ENCODE measurements at regions not wholly inside any gene's neighbourhood (a gene's known extent, or its start where the extent isn't known, plus 50 kb on each side); places are given as distances from the start of the nearest gene placed in this dataset.

DNA sequence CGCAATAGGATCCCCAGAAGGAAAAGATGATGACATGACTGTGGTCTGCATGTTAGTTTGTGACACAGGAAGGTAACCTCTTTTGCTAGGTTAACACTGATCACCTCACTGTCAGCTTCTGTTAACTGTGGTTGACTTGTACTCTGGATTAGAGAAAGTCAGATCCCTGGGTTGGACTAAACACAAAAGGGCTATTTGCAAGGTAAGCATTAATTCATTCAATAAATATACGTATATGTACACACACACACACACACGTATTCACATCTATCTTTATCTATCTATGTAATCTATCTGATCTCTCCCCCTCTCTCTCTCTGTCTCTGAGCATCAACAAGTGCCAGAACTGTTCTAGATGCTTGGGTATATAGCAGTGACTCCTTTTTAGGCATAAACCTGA, 136.1 kb upstream of the SNX19 start:
- no peak for DNase-seq

DNA sequence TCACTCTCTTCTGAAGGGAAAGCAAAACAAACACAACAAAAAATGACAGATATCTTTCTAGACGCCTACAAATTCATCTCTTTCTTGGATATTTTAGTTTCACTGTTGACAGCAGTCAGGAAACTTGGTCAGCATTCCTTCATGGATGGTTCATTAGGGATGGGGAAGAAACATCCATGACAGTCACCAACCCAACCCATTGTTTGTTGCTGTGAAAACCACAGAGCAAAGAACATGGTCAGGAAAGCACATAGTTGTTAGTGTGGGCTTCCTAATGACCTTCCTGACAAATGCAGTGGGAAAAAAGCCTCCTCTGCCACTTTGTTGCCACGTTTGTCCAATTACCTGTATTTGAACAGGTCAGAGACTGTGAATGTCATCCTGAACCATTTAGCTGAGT, 139.8 kb upstream of the SNX19 start:
- DNase-seq = no peak

DNA sequence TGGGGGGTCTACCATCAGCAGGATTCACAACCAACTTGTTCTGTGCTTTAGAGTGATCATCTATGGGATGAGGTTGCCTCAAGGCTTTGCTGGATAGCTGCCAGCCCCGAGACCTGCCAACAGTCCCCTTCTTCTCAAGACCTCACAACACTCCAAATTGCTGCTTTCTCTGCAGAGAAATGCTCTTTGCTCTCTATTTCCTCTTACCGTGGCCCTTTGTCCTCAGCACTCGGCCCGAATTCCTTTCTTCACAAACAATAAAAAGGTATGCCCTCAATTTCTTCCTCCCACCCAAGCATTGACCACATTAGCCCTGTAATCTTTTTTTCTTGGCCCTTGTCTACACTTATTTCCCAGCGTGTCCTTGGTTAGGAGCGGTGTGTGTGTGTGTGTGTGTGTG, 147.4 kb upstream of the SNX19 start:
- no peak for DNase-seq

DNA sequence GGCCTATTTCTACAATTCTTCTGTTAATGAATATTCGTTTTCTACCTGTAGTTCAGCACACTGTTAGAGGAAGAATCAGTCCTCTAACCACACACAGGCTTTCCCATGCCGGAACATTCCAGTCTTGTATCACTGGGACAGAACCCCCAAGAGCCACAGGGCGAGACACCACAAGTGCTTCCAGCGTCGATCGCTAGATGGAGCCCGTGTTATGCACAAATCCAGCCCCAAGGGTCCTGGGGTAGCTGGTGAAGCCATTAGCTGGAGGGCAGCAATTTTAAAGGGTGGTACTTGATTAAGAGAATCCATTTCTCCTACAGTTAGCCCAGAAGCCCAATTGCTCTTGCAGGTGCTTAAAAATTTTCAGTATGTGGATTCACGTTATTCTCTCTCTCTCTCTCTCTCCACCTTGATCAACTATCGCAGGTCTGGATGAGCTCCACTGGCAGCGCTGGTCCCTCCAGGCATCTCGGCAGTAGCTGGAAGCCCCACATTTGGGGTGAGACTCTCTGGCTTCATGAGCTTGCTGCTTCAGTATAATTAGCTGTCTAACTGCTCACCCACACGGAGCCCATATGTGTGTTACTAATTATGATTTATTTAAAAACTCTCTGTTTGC, 148.2 kb upstream of the SNX19 start:
- DNase-seq = no peak

DNA sequence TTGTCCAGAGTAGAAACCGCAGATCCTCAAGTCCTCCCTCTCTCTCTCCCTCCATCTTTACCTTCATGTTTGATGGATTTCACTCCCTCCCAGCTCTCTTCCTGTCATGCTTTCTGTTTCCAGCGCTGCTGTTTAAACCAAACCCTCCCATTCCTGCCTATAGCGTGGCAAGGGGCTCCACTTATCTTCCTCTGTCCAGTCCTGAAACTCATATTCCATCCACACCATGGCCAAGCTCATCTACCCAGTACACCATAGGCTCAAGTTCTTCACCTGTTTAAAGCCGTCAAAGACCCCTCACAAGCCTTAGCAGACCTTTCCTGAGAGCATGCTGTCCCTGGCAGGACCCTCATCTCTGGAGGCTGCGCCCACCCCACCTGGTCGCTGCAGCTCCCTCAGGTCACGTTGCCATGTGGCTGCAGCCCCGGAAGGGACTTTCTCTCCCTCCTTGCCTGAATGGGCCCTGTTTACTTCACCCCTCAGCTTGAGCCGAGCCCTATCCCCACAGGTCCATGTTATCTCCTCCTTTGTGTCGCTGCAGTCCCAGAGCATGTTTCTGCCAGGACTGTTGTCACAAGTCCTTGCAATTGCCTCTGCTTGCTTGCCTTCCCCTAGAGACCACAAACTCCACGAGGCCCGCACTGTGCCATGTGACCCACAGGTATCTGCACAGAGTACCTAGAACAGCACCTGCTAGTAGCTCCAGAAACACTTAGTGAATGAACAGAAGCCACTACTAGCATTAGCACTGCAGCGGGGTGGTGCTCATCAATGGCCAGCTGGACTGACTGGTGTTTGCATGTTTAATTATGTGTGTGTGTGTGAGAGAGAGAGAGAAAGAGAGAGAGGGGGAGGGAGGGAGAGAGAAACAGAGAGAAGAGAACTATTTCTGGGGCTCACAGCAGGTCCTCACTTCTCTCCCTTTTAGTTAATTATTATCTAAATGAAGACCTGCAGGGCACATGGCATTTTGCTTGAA, 149.4 kb upstream of the SNX19 start:
- no peak for DNase-seq

DNA sequence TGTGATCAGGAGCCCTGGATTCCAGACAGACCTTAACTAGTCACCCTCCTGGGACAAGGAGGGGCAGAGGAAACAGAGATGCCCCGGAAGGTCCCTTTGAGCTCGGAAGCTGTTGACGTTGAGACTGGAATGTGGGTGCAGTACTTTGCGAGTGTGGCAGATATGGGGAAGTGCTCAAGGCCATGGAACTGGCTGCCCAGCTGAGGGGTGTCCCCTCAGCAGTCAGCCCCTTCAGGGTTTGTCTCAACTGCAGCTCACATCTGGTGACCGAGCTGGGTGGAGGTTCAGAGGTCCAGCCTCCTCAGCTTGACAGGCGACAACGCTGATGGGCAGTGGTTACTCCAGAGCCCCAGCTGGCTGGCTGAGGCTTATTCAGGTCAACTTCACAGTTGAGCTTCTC, 150.3 kb upstream of the SNX19 start:
- no peak for DNase-seq

DNA sequence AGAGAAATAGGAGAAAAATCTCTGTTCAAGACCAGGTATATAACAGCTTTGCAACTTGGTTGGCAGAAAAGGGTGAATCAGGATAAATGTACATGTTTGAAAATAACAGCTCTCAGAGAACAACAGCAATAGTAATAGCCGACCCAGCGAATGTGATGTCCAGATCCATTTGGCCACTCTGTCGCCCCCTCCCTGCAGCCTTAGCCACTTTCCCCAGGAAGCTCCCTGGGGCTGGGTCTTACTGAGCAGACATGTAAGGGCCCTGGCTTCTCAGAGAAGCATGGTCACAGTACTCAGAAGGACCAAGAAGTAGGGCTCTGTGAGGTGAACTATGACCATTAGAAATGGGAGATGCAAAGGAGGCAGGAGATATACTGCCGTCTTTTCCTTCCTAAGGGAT, 154.1 kb upstream of the SNX19 start:
- DNase-seq = no peak

DNA sequence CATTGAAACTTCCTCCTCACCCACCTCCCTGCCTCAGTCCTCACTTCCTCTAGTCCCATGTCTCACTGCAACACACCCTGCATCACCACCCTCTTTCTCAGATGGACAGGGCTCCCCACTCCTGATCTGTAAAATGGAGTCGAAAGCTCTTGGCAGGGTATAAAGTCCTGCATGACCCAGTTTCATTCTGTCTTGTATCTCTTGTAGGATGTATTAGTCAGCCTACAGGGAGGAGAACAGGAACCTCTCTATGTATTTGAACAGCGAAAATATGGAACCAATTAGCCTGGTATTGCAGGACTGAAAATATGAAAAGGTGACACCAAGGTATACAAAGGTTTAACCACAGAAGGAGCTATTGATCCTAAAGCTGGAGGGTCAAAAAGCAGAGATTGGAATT, 156.9 kb upstream of the SNX19 start:
- DNase-seq = no peak

DNA sequence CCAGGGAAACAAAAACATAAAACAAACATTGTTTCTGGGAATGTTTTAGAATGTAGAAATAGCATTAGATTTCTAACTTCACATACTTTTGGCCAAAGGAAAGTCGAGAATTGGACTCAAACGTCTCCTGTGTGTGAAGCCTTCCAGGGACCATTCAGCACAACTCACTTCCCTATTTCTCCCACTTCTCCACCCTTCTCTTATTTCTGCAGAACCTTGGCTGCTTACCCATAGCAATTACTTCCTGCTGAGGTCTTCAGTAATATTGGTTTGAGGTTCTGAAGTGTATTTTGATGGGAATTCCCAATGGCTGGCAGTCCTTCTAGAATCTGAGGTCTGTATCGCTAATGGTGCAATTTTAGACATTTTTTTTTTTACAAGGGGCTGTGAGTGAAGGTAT, 158.3 kb upstream of the SNX19 start:
- no peak for DNase-seq

DNA sequence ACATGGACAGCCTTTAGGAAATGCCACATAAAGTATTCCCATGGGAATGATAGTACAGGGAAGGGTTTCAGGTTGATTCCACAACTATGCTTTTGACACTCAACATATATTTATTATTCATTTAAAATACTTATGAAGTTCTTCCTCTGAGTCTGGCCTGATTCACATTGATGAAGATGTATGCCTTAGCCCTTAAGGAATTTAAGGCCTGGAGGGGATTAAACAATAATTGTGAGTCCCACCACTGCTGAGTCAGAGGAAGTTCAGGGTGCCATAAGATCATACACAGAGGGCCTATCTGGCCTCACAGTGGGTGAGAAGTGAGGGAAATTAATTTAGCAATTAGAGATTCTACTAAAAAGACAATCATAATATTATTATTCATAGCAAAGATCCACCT, 161.1 kb upstream of the SNX19 start:
- DNase-seq = no peak

DNA sequence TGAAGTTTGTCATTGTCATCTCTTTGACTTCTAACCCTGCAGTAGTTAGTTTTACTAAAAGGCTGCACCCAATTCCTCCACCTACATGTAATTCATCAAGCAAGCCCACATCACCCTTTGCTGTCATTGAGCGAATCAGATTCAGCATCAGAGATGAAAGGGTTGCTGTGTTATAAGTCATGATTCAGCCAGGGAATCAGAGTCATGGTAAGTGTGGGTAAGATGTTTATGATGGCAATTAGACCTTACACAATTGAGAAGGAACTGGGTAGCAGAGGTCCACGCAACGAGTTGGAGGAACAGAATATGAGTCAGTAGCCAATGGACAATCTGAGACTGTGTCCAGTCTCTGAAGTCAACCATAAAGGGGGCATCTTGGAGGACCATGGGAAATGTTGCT, 162.8 kb upstream of the SNX19 start:
- DNase-seq = no peak

DNA sequence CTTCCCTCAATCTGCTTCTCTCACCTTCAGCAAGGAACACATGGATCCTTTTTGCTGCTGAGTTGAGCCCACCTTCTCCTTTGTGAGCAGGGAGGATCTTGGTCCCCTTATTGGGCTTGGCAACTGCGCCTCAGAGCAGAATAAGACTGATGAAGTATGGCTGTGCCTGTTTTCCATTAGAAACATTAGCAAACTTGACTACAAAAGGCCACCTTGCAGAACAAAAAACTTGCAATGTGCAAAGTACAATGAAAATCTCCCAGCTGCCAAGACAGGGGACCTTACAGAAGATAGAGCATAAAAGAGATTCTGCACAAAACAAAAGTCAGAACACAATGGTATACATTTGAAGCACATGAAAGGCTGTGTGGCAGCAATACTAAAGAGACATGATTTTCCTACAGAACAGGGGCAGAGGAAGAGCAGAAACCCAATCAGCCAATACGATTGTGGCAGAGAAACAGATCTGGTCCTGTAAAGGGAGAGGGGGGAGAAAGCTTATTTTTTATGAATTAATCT, 173.5 kb upstream of the SNX19 start:
- DNase-seq = no peak

DNA sequence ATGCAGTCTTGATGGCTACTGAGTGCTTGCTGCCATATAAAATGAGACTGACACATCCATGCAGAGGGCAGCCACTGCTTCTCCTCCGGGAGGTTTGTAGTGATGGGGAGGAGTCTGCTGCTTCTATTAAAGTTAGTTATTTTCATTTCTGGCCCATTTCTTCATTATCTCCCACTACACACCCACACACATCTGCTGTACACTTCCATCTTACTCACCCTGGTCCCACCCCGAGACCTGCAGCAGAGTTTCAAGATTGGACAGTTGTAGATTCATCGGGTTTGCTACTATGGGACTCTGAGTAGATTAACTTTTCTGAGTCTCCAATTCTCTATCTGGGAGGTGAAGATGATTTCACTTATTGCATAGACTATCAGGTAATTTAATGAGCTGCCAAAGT, 176.2 kb upstream of the SNX19 start:
- DNase-seq = no peak

DNA sequence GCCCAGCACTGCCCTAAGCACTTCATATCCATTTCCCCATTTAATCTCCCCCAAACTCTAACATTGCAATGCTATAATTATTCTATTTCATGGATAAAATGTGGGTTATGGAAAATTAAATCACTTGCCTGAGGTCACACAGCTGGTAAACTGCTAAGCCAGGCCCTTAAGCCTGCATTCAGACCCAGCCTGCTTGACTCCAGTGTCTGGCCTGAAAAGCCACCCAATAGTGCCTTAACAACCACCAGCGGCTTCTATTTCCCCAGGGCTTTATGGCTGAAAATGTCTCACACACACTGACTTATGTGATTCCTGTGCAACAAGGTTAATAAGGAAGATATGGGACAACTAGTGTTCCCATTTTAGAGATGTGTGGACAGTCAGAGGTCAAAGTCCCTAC, 178.5 kb upstream of the SNX19 start:
- no peak for DNase-seq

DNA sequence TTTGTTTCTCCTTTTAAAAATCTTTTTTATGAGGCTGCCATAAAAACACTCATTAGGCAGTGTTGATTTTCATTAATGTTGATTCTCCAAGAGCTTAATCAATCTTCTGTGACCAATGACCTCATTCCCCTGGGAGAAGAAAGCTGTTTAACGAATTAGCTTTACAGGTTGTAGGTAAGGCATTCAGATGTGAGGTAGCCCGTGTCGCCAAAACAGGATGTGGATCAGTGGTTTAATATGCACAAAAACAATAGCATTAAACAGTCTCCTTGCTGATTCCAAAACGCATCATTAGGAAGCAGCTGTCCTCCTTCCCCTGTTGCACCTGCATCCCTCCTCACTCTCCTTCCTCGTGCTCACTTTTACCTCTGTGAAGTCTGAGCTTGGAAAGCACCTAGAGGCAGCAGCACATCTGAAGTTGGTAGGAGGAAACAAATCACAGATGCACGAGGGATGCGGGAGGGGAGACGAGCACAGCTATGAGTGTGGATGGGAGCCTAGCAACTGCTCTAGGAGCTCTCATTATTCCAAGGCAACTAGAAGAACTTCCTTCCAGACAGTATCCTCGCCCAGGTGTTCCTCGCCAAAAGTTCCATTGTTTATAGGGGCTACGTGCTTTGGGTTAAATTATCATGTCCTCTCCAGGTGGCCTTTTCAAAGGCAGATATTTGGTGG, 179.4 kb upstream of the SNX19 start:
- no peak for DNase-seq

DNA sequence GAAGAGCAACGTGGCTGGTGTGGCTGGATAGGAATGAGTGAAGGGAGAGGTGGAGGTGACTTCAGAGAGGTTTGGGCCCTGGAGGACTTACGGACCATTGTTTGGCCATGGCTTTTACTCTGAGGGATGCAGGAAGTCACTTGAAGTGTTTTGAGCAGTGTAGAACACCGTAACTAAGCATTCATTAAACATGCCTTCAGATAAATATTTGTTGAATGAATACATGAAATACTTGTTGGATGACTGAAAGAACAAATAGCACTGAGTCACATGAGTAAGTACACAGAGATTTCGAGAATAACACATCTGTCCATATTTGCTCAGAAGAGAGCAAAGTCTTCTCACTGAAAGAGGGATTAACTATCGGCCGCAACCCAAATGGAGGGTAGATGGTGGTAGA, 182.7 kb upstream of the SNX19 start:
- DNase-seq = no peak

DNA sequence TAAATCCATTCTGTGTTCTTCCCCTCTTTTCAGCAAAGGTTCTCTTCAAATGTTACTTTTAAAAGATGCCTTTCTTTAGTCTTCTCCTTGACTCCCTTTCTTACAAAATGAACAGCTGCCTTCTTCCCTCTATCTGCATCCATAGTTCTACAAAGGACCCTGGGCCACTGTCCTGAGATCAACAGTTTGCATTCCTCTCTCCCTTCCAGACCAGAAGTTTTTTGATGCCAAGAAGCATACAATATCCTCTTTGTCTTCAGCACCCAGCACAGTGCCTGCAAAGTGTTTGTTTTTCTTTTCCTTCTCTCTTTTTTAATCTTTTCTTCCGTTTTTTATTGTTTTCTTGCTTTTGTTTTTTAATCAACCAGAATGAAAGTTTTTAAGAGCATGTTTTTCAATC, 183.5 kb upstream of the SNX19 start:
- DNase-seq = no peak

DNA sequence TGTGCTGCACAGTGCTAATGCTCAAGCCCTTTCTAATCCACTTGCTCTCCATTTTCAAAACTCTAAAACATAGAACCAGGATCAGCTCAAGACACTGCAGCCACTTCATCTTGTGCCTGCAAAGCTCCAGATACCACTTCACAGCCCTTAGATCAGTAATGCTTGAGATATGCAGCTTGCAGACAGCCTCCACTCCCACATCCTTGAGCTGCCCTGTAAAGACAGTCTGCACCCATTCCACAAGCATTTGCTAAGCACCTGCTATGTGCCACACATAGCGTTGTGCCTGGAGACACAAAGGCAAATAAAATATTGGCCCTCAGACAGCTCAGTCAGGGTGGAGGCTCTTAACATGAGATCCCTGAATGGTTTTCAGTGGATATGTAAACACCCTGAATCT, 192.5 kb upstream of the SNX19 start:
- DNase-seq = no peak

DNA sequence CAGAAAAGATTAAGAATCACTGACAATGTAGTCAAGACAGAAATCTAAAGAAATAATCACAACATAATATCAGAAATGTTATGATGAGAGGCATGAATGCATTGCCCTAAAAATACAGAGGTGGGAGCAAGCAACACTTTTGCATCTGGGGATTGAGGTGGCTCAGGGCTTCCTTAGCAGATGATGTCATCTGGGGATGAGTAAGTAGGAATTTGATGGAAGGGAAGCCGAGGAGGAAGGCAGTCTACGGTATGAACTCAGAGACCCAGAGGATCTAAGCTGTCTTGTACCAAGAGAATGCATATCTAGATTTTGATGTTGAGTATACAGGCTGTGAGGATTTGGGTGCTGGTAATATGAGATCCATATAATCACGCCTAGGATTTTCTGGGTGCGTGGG, 193.0 kb upstream of the SNX19 start:
- DNase-seq = no peak

DNA sequence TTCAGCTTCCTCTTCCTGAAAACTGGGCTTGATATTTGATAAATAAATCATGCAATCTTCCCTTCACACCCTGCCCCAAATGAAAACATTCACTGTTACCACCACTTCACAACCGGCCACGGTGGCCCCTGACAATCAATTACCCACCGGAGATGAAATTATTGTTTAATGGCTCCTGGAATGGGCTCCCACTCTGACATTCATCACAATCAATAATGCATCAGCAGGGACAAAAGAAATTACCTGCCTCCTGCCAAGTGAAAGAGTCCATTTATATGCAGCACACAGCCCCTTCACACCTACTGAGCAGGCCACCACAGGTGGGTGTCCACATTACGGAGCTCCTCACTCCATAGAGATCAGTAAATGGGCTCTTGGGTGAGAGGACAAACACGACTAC, 193.5 kb upstream of the SNX19 start:
- no peak for DNase-seq

DNA sequence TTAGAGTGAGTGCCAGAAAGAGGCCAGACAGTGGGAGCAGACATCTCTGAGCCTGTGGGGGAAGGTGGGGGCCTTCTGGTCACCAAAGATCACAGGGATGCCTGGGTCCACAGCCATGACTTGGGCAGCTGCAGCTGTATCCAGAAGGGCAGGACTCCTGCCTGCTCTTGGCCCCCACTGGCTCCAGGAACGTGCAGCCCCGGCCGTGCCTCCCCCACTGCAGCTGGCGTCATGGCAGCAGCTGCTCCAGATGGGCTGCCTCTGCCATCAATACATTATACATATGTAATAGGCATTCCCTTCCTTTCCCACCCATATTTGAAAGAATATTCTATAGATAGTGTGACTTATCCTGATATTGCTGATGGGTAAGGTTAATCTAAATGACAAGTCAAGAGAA, 195.5 kb upstream of the SNX19 start:
- no peak for DNase-seq

DNA sequence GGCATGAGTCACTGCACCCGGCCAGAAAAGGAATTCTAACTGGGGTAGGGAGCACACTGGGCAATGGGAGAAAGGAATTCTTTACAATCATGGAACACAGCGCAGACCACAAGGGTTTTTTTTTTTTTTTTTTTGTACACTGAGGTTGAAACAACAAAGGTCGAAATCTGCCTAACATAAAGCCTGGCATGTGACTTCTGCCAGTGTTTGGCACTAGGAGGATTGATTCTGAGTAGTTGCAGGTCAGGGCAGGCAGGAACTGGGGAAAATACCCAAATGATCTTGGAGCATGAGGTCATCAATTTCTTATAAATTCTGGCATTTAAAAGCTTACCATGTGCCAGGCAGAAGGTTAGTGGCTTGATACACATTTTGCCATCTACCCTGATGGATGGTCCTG, 202.0 kb upstream of the SNX19 start:
- no peak for DNase-seq

DNA sequence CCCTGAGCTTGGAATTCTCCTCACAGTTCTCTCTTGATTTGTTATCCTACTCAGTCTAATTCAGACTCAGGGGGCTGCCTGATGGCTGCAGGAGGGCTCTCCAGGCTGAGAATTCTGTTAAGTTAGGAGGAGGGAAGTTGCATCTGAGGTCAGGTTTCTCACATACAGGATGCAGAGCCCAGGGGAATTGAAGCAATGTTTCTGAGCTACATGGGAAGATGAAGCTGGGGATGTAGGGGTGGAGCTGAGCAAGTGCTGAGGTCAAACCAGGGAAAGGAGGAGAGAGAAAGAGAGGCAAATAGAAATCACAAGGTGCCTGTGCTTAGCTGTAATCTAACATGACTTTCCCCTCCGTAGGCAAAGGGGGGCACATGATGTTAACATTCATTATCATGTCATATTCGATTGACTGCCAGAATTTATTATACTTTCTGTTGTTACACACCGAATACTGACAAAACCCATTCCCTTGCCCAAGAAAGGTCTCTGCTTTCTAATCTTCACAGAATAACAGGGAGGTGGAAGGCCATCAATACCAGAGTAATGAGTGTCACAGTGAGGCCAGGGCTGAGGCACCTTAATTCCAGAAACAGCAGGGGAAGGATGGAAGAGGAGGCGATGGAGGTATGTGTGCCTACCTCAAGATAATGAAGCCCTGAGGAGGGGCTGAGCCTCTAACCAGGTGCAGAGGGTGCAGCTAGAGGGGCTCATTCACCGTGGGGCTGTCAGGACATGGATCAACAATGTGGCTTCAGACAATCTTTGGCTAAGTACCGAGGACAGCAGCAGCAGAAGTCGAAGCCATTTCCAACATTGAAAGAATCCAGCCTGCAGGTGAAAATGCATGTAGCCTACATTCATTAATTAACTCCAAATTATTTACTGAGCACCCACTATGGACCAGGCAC, 205.4 kb upstream of the SNX19 start:
- DNase-seq = no peak

All from NCI-H524 treated with DMSO at 0.1 percent for 48 hours (cell line).